ENCODE measurements at regions not wholly inside any gene's neighbourhood (a gene's known extent, or its start where the extent isn't known, plus 50 kb on each side); places are given as distances from the start of the nearest gene placed in this dataset.

GRCh38 chr3:194857469-194858113 is 171.9 kb downstream of the FAM43A start:
- Histone ChIP-seq H3K36me3 (ENCODE audit: insufficient read depth, insufficient read length, low read length) (no peaks in the 10 kb centered on the region), H3K4me3 (ENCODE audit: insufficient read length, low read depth) (no peak overlapping the region), H3K4me1 (ENCODE audit: insufficient read depth, insufficient read length) (peaks cover 8% of the 10 kb centered on the region), H3K27me3 (ENCODE audit: insufficient read depth, insufficient read length) (no peaks in the 10 kb centered on the region), H3K9ac (ENCODE audit: insufficient read length, low read depth) (no peak overlapping the region), H3K9me3 (ENCODE audit: insufficient read depth, low read length) (peaks cover 4% of the 10 kb centered on the region; the same call in 1 of the 2 replicates)
- no peak for TF ChIP-seq ZNF274 (IDR thresholded peaks at IDR 0.05; ENCODE audit: low read depth, low read length)
- no peak for TF ChIP-seq YY1 (IDR thresholded peaks at IDR 0.05; ENCODE audit: insufficient read depth, insufficient read length)
- no peak for TF ChIP-seq SUZ12 (IDR thresholded peaks at IDR 0.05; ENCODE audit: extremely low read depth, insufficient read depth, insufficient read length)
- no peak for DNase-seq (ENCODE audit: low read depth, low spot score)

GRCh38 chr3:194858382-194858781 is 172.7 kb downstream of the FAM43A start:
- Histone ChIP-seq H3K36me3 (ENCODE audit: insufficient read depth, insufficient read length, low read length) (no peaks in the 10 kb centered on the region), H3K27me3 (ENCODE audit: insufficient read depth, insufficient read length) (no peaks in the 10 kb centered on the region), H3K4me1 (ENCODE audit: insufficient read depth, insufficient read length) (peaks cover 4% of the 10 kb centered on the region), H3K4me3 (ENCODE audit: insufficient read length, low read depth) (no peak overlapping the region), H3K9ac (ENCODE audit: insufficient read length, low read depth) (no peak overlapping the region), H3K9me3 (ENCODE audit: insufficient read depth, low read length) (peaks cover 4% of the 10 kb centered on the region; the same call in 1 of the 2 replicates)
- no peak for DNase-seq (ENCODE audit: low read depth, low spot score)
- TF ChIP-seq ZNF274 (IDR thresholded peaks at IDR 0.05; ENCODE audit: low read depth, low read length) (no peak), YY1 (IDR thresholded peaks at IDR 0.05; ENCODE audit: insufficient read depth, insufficient read length) (no peak), SUZ12 (IDR thresholded peaks at IDR 0.05; ENCODE audit: extremely low read depth, insufficient read depth, insufficient read length) (no peak)

- TF ChIP-seq YY1 (IDR thresholded peaks at IDR 0.05; ENCODE audit: insufficient read depth, insufficient read length) (no peak), SUZ12 (IDR thresholded peaks at IDR 0.05; ENCODE audit: extremely low read depth, insufficient read depth, insufficient read length) (no peak), ZNF274 (IDR thresholded peaks at IDR 0.05; ENCODE audit: low read depth, low read length) (no peak)
- Histone ChIP-seq H3K9ac (ENCODE audit: insufficient read length, low read depth) (no peak overlapping the region), H3K9me3 (ENCODE audit: insufficient read depth, low read length) (peaks cover 4% of the 10 kb centered on the region; the same call in 1 of the 2 replicates), H3K27me3 (ENCODE audit: insufficient read depth, insufficient read length) (no peaks in the 10 kb centered on the region), H3K4me1 (ENCODE audit: insufficient read depth, insufficient read length) (peaks cover 3% of the 10 kb centered on the region), H3K36me3 (ENCODE audit: insufficient read depth, insufficient read length, low read length) (no peaks in the 10 kb centered on the region), H3K4me3 (ENCODE audit: insufficient read length, low read depth) (no peak overlapping the region)
- DNase-seq (ENCODE audit: low read depth, low spot score) = no peak
Measured at GRCh38 chr3:194860725-194861124, 175.0 kb downstream of the FAM43A start.

GRCh38 chr3:194861375-194861774 is 175.7 kb downstream of the FAM43A start:
- Histone ChIP-seq H3K4me1 (ENCODE audit: insufficient read depth, insufficient read length) (peaks cover 3% of the 10 kb centered on the region), H3K9me3 (ENCODE audit: insufficient read depth, low read length) (peaks cover 4% of the 10 kb centered on the region; the same call in 1 of the 2 replicates), H3K36me3 (ENCODE audit: insufficient read depth, insufficient read length, low read length) (no peaks in the 10 kb centered on the region), H3K27me3 (ENCODE audit: insufficient read depth, insufficient read length) (no peaks in the 10 kb centered on the region), H3K9ac (ENCODE audit: insufficient read length, low read depth) (no peak overlapping the region), H3K4me3 (ENCODE audit: insufficient read length, low read depth) (no peak overlapping the region)
- no peak for TF ChIP-seq ZNF274 (IDR thresholded peaks at IDR 0.05; ENCODE audit: low read depth, low read length)
- no peak for TF ChIP-seq SUZ12 (IDR thresholded peaks at IDR 0.05; ENCODE audit: extremely low read depth, insufficient read depth, insufficient read length)
- no peak for TF ChIP-seq YY1 (IDR thresholded peaks at IDR 0.05; ENCODE audit: insufficient read depth, insufficient read length)
- no peak for DNase-seq (ENCODE audit: low read depth, low spot score)

GRCh38 chr3:194865061-194865460 is 179.4 kb downstream of the FAM43A start:
- Histone ChIP-seq H3K4me1 (ENCODE audit: insufficient read depth, insufficient read length) (peaks cover 7% of the 10 kb centered on the region), H3K36me3 (ENCODE audit: insufficient read depth, insufficient read length, low read length) (no peaks in the 10 kb centered on the region), H3K4me3 (ENCODE audit: insufficient read length, low read depth) (no peak overlapping the region), H3K9ac (ENCODE audit: insufficient read length, low read depth) (no peak overlapping the region), H3K9me3 (ENCODE audit: insufficient read depth, low read length) (peaks cover 8% of the 10 kb centered on the region), H3K27me3 (ENCODE audit: insufficient read depth, insufficient read length) (no peaks in the 10 kb centered on the region)
- TF ChIP-seq YY1 (IDR thresholded peaks at IDR 0.05; ENCODE audit: insufficient read depth, insufficient read length) (no peak), SUZ12 (IDR thresholded peaks at IDR 0.05; ENCODE audit: extremely low read depth, insufficient read depth, insufficient read length) (no peak), ZNF274 (IDR thresholded peaks at IDR 0.05; ENCODE audit: low read depth, low read length) (no peak)
- no peak for DNase-seq (ENCODE audit: low read depth, low spot score)

GRCh38 chr3:194865615-194866014 is 179.9 kb downstream of the FAM43A start:
- Histone ChIP-seq H3K9ac (ENCODE audit: insufficient read length, low read depth) (no peak overlapping the region), H3K4me3 (ENCODE audit: insufficient read length, low read depth) (no peak overlapping the region), H3K9me3 (ENCODE audit: insufficient read depth, low read length) (peaks cover 10% of the 10 kb centered on the region), H3K36me3 (ENCODE audit: insufficient read depth, insufficient read length, low read length) (no peaks in the 10 kb centered on the region), H3K4me1 (ENCODE audit: insufficient read depth, insufficient read length) (peaks cover 12% of the 10 kb centered on the region), H3K27me3 (ENCODE audit: insufficient read depth, insufficient read length) (no peaks in the 10 kb centered on the region)
- TF ChIP-seq YY1 (IDR thresholded peaks at IDR 0.05; ENCODE audit: insufficient read depth, insufficient read length) = no peak
- TF ChIP-seq SUZ12 (IDR thresholded peaks at IDR 0.05; ENCODE audit: extremely low read depth, insufficient read depth, insufficient read length) = no peak
- TF ChIP-seq ZNF274 (IDR thresholded peaks at IDR 0.05; ENCODE audit: low read depth, low read length) = no peak
- no peak for DNase-seq (ENCODE audit: low read depth, low spot score)

- H3K9ac ChIP-seq (ENCODE audit: insufficient read length, low read depth) = no peak overlapping the region
- H3K4me3 ChIP-seq (ENCODE audit: insufficient read length, low read depth) = no peak overlapping the region
- H3K36me3 ChIP-seq (ENCODE audit: insufficient read depth, insufficient read length, low read length) = no peaks in the 10 kb centered on the region
- no peaks in the 10 kb centered on the region for H3K27me3 ChIP-seq (ENCODE audit: insufficient read depth, insufficient read length)
- no peak for DNase-seq (ENCODE audit: low read depth, low spot score)
- peaks cover 16% of the 10 kb centered on the region for H3K4me1 ChIP-seq (ENCODE audit: insufficient read depth, insufficient read length)
- TF ChIP-seq SUZ12 (IDR thresholded peaks at IDR 0.05; ENCODE audit: extremely low read depth, insufficient read depth, insufficient read length) (no peak), ZNF274 (IDR thresholded peaks at IDR 0.05; ENCODE audit: low read depth, low read length) (no peak), YY1 (IDR thresholded peaks at IDR 0.05; ENCODE audit: insufficient read depth, insufficient read length) (no peak)
- H3K9me3 ChIP-seq (ENCODE audit: insufficient read depth, low read length) = peaks cover 10% of the 10 kb centered on the region
Measured at GRCh38 chr3:194866236-194866635, 180.6 kb downstream of the FAM43A start.

All from NT2/D1 (cell line).